Spleen (tissue), 11 donors: ENCODE measurements at regions not wholly inside any gene's neighbourhood (a gene's known extent, or its start where the extent isn't known, plus 50 kb on each side); places are given as distances from the start of the nearest gene placed in this dataset.
"Not testable (repeated sequence)": the region's sequence is repeated elsewhere in the genome, so short reads cannot be mapped to it uniquely, and the experiment has no call there.

ENCODE experiments used
- DNase-seq: peaks from one replicate; pipeline ENCODE4 v3.0.0-alpha.2; 2020
- H3K27ac ChIP-seq, 8 donors: fragments of 200-600 bp; sonication (generic) in 7 of 8; 1 replicate in 4 of 8; 2 replicates in 4 of 8; pipeline versions ENCODE4 v1.5.0 to v1.8.0; 2016 to 2021; ENCODE audit warnings: inconsistent platforms in 4 of 8, mild to moderate bottlenecking in 4 of 8, moderate library complexity in 1 of 8
- H3K27me3 ChIP-seq, 7 donors: fragments of 200-600 bp; sonication (generic) in 6 of 7; replicated peaks in 1 of 7; 1 replicate in 4 of 7; 2 replicates in 3 of 7; pipeline versions ENCODE4 v1.5.0 to v1.8.0; 2016 to 2021; ENCODE audit warnings: inconsistent platforms in 3 of 7, mild to moderate bottlenecking in 1 of 7
- H3K36me3 ChIP-seq, 6 donors: fragments of 200-600 bp; sonication (generic) in 5 of 6; 1 replicate in 4 of 6; 2 replicates in 2 of 6; pipeline versions ENCODE4 v1.5.0 to v1.8.0; 2016 to 2021; ENCODE audit warnings: inconsistent platforms in 2 of 6
- H3K4me1 ChIP-seq, 6 donors: fragments of 200-600 bp; sonication (generic) in 5 of 6; 1 replicate in 3 of 6; 2 replicates in 3 of 6; pipeline versions ENCODE4 v1.5.0 to v1.8.0; 2016 to 2021; ENCODE audit warnings: inconsistent platforms in 3 of 6
- H3K4me3 ChIP-seq, 8 donors: fragments of 200-600 bp; sonication (generic) in 7 of 8; 1 replicate in 4 of 8; 2 replicates in 4 of 8; pipeline versions ENCODE4 v1.5.0 to v1.8.0; 2016 to 2021; ENCODE audit warnings: inconsistent platforms in 4 of 8, mild to moderate bottlenecking in 4 of 8, moderate library complexity in 2 of 8
- H3K9me3 ChIP-seq, 8 donors: fragments of 200-600 bp; sonication (generic) in 7 of 8; 1 replicate in 4 of 8; 2 replicates in 4 of 8; pipeline versions ENCODE4 v1.5.0 to v1.8.0; 2016 to 2021; ENCODE audit warnings: inconsistent platforms in 4 of 8
- CTCF ChIP-seq, 11 experiments: fragments of 200-600 bp in 7 of 11; fragments of 450-650 bp in 4 of 11; sonication (generic) in 4 of 11; IDR thresholded peaks in 8 of 11; conservative IDR thresholded peaks in 3 of 11; 1 replicate in 7 of 11; 2 replicates in 4 of 11; pipeline versions ENCODE4 v1.4.0 to v1.8.0; 2016 to 2021; ENCODE audit warnings: antibody characterized with exemption in 11 of 11, inconsistent platforms in 4 of 11, mild to moderate bottlenecking in 1 of 11
- POLR2A ChIP-seq, 3 donors: fragments of 450-650 bp; IDR thresholded peaks; one replicate each; pipeline ENCODE4 v1.5.1; 2017; ENCODE audit warnings: antibody characterized with exemption in 3 of 3, mild to moderate bottlenecking in 1 of 3
- POLR2AphosphoS5 ChIP-seq, 3 donors: sonication (generic); formaldehyde crosslinking; IDR thresholded peaks; one replicate each; pipeline ENCODE4 v1.5.1; 2017; ENCODE audit warnings: antibody characterized with exemption in 3 of 3
- WGBS, 5 donors: extraction: QIAGEN DNeasy Blood & Tissue Kit in 3 of 5; methylation state at CpG; one replicate each; pipeline versions ENCODE4 v1.1.5 to v1.1.7; 2013 to 2018; 5-methylcytosine and 5-hydroxymethylcytosine counted together
- intact Hi-C: fragments of 100-400 bp; cut with DNase I; formaldehyde crosslinking; loops from one replicate; pipeline ENCODE4 v1.15.0; 2023; ENCODE audit warnings: low total_unique reads
- donor health status: healthy with polysubstance abuse.
- donor health status: DM: no; HTN: no; CAD: no; lungs with moderate emphysema.
- donor health status: DM: no; HTN: no; CAD: no.
- donor health status: Bipolar disorder and iron deficiency.
- donor health status: healthy.
- donor health status: DM: no; HTN: no; CAD: no.
- donor health status: DM: yes; HTN: yes; CAD: no.

GRCh38 chr6:170139531-170139930 lies 151.3 kb downstream of the DLL1 start:
- Histone ChIP-seq H3K4me3 (no peak overlapping the region), H3K9me3 (peaks cover 0 to 27% (median 11%) of the 10 kb centered on the region in 8 donors), H3K4me1 (peaks cover 0 to 14% (median 3%) of the 10 kb centered on the region in 6 donors), H3K27me3 (peaks cover 0 to 31% (median 0%) of the 10 kb centered on the region in 7 donors), H3K27ac (no peak overlapping the region), H3K36me3 (no peaks in the 10 kb centered on the region)
- 87 to 94% (median 89%) methylated on average over 22 of the region's 22 CpGs for WGBS, 5 donors
- DNase-seq = peak; percentile 52
- intact Hi-C loops = no loop called here
- no peak for TF ChIP-seq CTCF (IDR thresholded peaks at IDR 0.05 in 8 of 11, conservative IDR thresholded peaks at IDR 0.05 in 3 of 11)

- peaks cover 0 to 14% (median 3%) of the 10 kb centered on the region in 6 donors for H3K4me1 ChIP-seq
- H3K27ac ChIP-seq, H3K4me3 ChIP-seq, H3K36me3 ChIP-seq, intact Hi-C loops: not testable (repeated sequence)
- peaks cover 0 to 33% (median 1%) of the 10 kb centered on the region in 7 donors for H3K27me3 ChIP-seq
- peak; percentile 23 for DNase-seq
- H3K9me3 ChIP-seq = peaks cover 0 to 22% (median 7%) of the 10 kb centered on the region in 8 donors
- WGBS, 5 donors = 86 to 92% (median 91%) methylated on average over 24 of the region's 24 CpGs
Measured at GRCh38 chr6:170139046-170139445, 151.8 kb downstream of the DLL1 start.

GRCh38 chr6:170137911-170138910 lies 152.7 kb downstream of the DLL1 start:
- TF ChIP-seq POLR2AphosphoS5 (IDR thresholded peaks at IDR 0.05) = no peak
- no peak for TF ChIP-seq CTCF (IDR thresholded peaks at IDR 0.05 in 8 of 11, conservative IDR thresholded peaks at IDR 0.05 in 3 of 11)
- no peak for TF ChIP-seq POLR2A (IDR thresholded peaks at IDR 0.05)
- Histone ChIP-seq H3K4me1 (peaks cover 0 to 14% (median 3%) of the 10 kb centered on the region in 6 donors), H3K27ac (peak overlapping the region in 6 of 8 donors; percentile 32 to 71 (median 66)), H3K9me3 (peaks cover 0 to 13% (median 0%) of the 10 kb centered on the region in 8 donors), H3K4me3 (no peak overlapping the region), H3K36me3 (no peaks in the 10 kb centered on the region), H3K27me3 (peaks cover 0 to 33% (median 6%) of the 10 kb centered on the region in 7 donors)
- WGBS, 5 donors = 68 to 80% (median 74%) methylated on average over 34 to 40 of the region's 40 CpGs
- intact Hi-C loops = no loop called here
- DNase-seq = peak; percentile 56

GRCh38 chr6:170137176-170137891 lies 153.5 kb downstream of the DLL1 start:
- Histone ChIP-seq H3K27me3 (peaks cover 0 to 39% (median 6%) of the 10 kb centered on the region in 7 donors), H3K36me3 (no peaks in the 10 kb centered on the region), H3K4me3 (no peak overlapping the region), H3K27ac (peak overlapping the region in 7 of 8 donors; percentile 32 to 71 (median 65)), H3K4me1 (peaks cover 0 to 14% (median 3%) of the 10 kb centered on the region in 6 donors), H3K9me3 (peaks cover 0 to 13% (median 0%) of the 10 kb centered on the region in 8 donors)
- peak in 2 of 3 donors; percentile 35 to 66 for TF ChIP-seq POLR2AphosphoS5 (IDR thresholded peaks at IDR 0.05)
- TF ChIP-seq CTCF (IDR thresholded peaks at IDR 0.05 in 8 of 11, conservative IDR thresholded peaks at IDR 0.05 in 3 of 11) = no peak
- WGBS, 5 donors = 50 to 74% (median 58%) methylated on average over 35 to 50 of the region's 50 CpGs
- intact Hi-C loops = no loop called here
- DNase-seq = no peak
